Activated CD4-positive, alpha-beta T cell treated with anti-CD3 and anti-CD28 coated beads, Interleukin-2, amount 50 U/mL, for 48 hours (primary cell): ENCODE measurements at regions not wholly inside any gene's neighbourhood (a gene's known extent, or its start where the extent isn't known, plus 50 kb on each side); places are given as distances from the start of the nearest gene placed in this dataset.
"Not testable (repeated sequence)": the region's sequence is repeated elsewhere in the genome, so short reads cannot be mapped to it uniquely, and the experiment has no call there.

Experiments used
- DNase-seq, 2 experiments: peaks; one replicate each; pipeline ENCODE4 v3.0.0-alpha.2; 2020

DNA sequence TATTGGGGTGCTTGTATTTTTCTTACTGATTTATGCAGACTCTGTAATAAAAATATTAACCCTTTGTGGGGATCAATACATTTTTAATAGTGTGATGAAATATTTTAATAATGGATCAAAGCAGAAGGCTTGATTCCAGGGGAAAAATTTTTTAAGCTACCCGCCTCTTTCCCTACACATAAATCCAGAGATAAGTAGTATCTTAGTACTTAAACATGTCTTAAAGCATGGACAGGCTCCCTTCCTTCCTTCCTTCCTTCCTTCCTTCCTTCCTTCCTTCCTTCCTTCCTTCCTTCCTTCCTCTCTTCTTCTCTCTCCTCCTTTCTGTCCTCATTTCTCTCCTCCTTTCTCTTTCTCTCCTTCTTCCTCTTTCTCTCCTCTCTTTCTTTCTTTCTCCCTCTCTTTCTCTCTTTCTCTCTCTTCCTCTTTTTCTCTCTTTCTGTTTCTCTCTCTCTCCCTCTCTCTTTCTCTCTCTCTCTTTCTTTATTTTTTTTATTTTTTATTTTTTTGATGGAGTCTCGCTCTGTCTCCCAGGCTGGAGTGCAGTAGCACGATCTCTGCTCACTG lies 78.0 kb upstream of the SPRY4 start:
- no peak for DNase-seq

- no peak for DNase-seq
These were observed 75.6 kb upstream of the SPRY4 start for GRCh38 chr5:142400415-142400814.

- no peak for DNase-seq
These were observed 75.1 kb upstream of the SPRY4 start for GRCh38 chr5:142399891-142400290.

DNA sequence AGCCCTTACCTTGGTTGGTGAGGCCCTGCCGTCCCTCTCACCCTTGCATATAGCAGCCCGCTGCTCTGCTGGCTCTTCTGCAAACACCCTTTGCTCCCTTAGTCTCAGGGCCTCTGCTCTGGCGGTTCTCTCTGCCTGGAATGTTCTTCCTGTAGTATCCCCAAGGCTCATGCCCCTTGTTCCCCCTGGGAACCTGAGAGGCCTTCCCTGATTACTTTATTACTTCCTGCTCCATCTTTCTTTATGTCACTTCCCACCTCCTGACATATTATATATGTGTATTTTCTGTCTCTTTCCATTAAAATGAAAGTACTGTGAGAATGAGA lies 73.9 kb upstream of the SPRY4 start:
- DNase-seq = no peak

- DNase-seq = not testable (repeated sequence)
These were observed 73.3 kb upstream of the SPRY4 start for GRCh38 chr5:142398011-142398729.

DNA sequence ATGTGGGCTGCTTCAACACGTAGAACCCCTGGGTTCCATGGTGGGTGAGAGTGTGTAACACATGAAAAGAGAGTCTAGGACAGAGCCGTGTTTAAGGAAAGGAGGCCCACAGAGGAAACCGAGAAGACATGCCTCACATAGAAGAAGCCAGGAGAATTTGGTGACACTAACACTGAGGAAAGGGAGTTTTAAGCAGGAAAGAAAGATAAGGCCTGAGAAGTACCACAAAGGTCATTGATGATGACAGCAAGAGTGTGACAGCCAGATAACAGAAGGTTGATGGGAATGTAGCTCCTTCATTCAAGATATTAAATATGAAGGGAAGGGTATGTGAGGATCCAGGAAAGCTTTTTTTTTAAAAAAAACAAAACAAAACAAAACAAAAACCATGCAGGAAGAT lies 72.4 kb upstream of the SPRY4 start:
- no peak for DNase-seq

- DNase-seq = no peak
These were observed 71.7 kb upstream of the SPRY4 start for GRCh38 chr5:142396436-142397038.

DNA sequence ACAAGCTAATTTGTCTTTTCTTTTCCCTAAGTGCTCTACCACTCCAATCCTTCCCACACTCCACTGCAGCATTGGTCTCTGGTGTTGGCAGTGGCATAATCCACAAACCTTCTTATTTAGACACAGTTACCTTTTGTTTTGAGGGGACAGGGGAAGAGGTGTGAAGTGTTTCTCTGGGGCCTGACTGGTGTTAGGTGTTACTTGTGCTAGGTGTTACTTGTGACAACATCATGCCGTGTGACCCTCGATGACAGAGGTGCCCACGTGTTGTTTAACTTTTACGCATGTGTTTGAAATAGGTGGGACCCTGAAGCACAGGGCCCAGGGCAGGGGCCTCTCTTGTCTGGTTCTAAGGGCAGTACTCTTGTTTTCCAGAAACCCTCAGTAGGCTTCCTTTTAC lies 70.5 kb upstream of the SPRY4 start:
- no peak for DNase-seq

DNA sequence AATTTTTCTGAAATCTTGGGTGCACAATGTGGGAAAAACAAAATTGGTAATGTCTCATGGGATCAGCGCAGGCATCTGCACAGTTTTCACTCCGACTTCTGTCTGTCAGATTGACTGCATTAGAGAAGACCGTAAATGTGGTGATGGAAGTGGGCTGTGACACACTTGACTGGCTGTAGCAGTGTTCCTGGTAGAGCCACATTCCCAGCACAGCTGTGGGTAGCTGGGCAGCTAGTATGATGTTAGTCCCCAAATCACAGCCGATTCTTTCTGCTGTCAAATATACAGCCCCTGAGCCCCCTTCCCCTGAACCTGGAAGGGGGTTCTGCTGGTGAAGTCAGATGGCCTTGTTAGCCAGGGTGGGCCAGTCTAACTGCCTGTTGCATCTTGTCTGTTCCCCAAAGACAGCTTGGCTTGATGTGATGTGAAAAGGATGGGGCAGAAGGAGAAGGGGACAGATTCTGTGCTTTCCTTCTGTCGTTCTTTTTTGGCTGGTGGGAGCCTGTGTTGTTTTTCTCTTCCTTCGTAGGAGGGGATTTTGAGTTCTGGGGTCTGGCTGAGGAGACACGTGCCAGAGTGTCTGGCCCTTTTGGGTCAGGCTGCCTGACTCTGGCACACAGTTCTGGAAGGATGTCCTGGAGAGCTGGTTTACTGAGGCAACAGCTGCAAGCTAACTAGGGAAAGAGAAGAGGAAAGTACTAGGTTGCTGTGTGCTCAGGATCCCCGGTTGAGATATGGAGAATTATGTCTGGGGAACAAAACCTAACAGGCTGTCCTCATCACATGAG lies 66.4 kb upstream of the SPRY4 start:
- DNase-seq = no peak

DNA sequence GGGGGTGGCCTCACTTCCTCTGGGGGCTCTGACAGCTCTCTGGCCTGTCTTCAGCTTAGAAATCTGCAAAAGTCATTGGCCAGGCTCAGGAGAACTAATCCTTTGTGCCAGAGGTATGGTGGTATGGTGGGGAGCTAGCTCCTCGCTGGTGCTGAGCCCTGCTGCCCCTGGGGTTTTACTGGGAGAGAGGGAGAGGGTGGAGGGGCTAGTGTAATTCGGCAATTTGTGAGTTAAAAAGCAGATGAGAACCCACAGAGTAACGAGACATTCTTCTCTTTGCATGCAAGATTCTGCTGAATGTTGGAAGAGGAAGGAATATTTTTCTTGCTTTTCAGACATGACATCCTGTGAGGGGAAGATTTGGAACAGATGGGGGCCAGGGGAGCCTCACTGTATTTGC lies 65.5 kb upstream of the SPRY4 start:
- no peak for DNase-seq

DNA sequence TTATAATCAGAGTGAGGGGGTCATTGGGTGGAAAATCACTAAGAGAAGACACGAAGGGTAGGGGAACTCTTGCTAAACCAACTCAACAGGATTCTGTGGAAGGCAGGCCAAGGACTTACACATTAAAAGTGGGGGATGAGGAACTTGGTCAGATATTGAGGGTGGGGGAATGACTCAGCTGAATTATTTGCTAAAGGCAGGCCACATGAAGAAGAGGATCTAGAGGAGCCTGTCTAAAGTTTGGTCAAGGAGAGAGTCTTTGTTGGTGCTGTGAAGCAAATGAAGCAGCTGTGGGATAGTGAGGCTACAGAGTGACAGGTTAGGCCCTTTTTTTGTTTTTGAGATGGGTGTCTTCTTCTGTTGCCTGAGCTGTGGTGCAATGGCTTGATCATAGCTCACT lies 63.9 kb upstream of the SPRY4 start:
- DNase-seq = no peak

DNA sequence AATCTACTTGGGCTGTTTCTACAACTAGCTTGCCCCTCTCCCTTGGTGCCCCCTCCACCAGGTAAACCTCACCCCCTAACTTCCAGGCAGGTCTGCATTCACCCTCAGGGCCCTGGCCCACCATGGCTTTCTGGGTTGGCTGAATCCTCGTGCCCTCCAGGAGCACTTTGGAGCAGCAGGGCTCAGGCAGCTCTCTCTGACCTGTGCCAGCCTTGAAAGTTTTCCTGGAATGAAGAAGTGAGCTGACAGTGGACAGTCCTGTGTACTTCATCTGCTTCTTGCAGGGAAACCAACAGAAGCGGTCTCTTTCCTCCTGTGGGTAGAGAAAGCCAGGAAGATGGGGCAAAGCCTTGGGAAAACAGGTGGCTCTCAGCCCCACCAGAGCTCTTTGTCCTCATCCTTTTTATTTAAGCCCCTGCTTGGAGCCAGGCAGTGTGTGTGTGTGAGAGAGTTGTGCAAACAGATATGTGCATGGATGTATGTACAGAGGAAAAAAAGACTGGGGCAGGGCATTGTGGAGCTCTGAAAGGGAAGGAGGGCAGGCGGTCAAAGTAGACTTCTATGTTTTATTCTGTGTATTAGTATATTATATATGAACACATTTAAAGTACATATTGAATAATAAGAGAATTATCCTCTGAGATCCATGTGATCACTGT lies 62.3 kb upstream of the SPRY4 start:
- DNase-seq = no peak

GRCh38 chr5:142386137-142387023 lies 61.6 kb upstream of the SPRY4 start:
- DNase-seq = no peak

DNA sequence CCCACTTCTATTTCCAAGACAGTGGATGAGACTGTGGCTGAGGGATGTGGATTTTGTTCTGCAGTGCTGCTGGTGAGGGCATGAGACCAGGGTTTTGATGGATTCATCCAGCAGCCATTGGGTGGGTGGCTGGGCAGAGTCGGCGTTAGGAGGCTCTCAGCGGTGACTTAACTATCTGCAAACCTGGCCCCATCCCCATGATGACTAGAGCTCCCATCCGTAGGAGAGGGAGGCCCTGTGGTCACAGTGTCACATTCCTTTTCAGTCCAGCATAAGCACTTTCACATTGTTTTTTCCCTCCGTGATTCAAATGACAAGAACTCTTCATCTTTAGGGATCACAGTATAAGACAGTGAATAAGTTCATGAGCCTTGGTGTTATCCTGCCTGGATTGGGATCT lies 60.4 kb upstream of the SPRY4 start:
- DNase-seq = no peak

- DNase-seq = no peak
These were observed 59.2 kb upstream of the SPRY4 start for GRCh38 chr5:142384014-142384413.

DNA sequence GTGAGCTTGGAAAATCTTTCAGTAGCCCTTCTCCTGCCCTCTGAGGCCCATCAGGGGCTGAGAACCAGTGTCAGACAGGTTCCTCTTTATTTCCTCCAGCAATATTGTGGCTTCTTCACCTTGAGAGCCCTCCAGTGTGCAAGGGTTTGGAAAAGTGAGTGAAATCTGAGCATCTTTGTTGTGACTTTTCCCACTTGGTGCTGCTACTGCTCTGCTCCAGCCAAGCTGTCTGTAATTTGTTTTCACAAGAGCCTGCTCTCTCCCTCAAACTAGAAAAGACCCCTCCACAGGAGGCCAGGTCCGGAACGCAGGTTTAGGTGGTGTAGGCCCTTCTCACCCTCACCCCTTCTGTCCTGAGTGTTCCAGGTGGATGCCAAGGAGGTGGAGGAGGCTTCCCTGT lies 57.4 kb upstream of the SPRY4 start:
- DNase-seq = no peak

- no peak for DNase-seq
These were observed 54.2 kb upstream of the SPRY4 start for GRCh38 chr5:142378737-142379634.

GRCh38 chr5:142375944-142376411 lies 51.2 kb upstream of the SPRY4 start:
- no peak for DNase-seq
